Gastrocnemius medialis (tissue), 4 donors: ENCODE measurements at regions not wholly inside any gene's neighbourhood (a gene's known extent, or its start where the extent isn't known, plus 50 kb on each side); places are given as distances from the start of the nearest gene placed in this dataset.

Experiments
- ATAC-seq, 2 donors: fragments of 150-250 bp; one replicate each; pipeline ENCODE4 v1.9.1; 2016
- DNase-seq, 2 donors: peaks; one replicate each; pipeline ENCODE4 v3.0.0-alpha.2; 2019
- H3K27ac ChIP-seq, 4 donors: fragments of 200-600 bp; sonication (generic); 1 replicate in 1 of 4; 2 replicates in 3 of 4; pipeline ENCODE4 v1.5.1; 2016 to 2018; ENCODE audit warnings: mild to moderate bottlenecking in 2 of 4, moderate library complexity in 1 of 4
- H3K27me3 ChIP-seq, 3 donors: fragments of 200-600 bp; sonication (generic) in 2 of 3; 1 replicate in 1 of 3; 2 replicates in 2 of 3; pipeline versions ENCODE4 v1.5.1 to v1.6.0; 2016 to 2019; ENCODE audit warnings: mild to moderate bottlenecking in 1 of 3, moderate library complexity in 1 of 3
- H3K36me3 ChIP-seq, 2 donors: fragments of 200-600 bp; sonication (generic) in 1 of 2; one replicate each; pipeline ENCODE4 v1.5.1; 2017 to 2018
- H3K4me1 ChIP-seq, 2 donors: fragments of 200-600 bp; sonication (generic) in 1 of 2; one replicate each; pipeline ENCODE4 v1.5.1; 2016 to 2017; ENCODE audit warnings: mild to moderate bottlenecking in 2 of 2
- H3K4me3 ChIP-seq, 4 donors: fragments of 200-600 bp; sonication (generic) in 3 of 4; 1 replicate in 1 of 4; 2 replicates in 3 of 4; pipeline ENCODE4 v1.5.1; 2016 to 2019; ENCODE audit warnings: mild to moderate bottlenecking in 2 of 4
- H3K9me3 ChIP-seq, 3 donors: fragments of 200-600 bp; sonication (generic) in 2 of 3; 1 replicate in 1 of 3; 2 replicates in 2 of 3; pipeline ENCODE4 v1.5.1; 2016 to 2019
- CTCF ChIP-seq, 5 experiments: fragments of 450-650 bp in 3 of 5; fragments of 200-600 bp in 2 of 5; sonication (generic) in 2 of 5; IDR thresholded peaks in 4 of 5; conservative IDR thresholded peaks in 1 of 5; 1 replicate in 4 of 5; 2 replicates in 1 of 5; pipeline ENCODE4 v1.5.1; 2016 to 2019; ENCODE audit warnings: antibody characterized with exemption in 5 of 5, mild to moderate bottlenecking in 3 of 5, moderate library complexity in 3 of 5
- POLR2A ChIP-seq, 2 donors: fragments of 450-650 bp; IDR thresholded peaks; one replicate each; pipeline ENCODE4 v1.6.1; 2017; ENCODE audit warnings: antibody characterized with exemption in 2 of 2, mild to moderate bottlenecking in 2 of 2, moderate library complexity in 2 of 2
- in situ Hi-C, 4 donors: fragments of 200-750 bp; cut with MboI; loops; one replicate each; pipeline versions ENCODE4 v1.15.0 to v1.8.0; 2017; ENCODE audit warnings: low sequenced_read_pairs in 4 of 4
- intact Hi-C: fragments of 100-400 bp; cut with DNase I; formaldehyde crosslinking; loops from one replicate; pipeline ENCODE4 v1.15.1; 2023; ENCODE audit warnings: low total_unique reads

DNA sequence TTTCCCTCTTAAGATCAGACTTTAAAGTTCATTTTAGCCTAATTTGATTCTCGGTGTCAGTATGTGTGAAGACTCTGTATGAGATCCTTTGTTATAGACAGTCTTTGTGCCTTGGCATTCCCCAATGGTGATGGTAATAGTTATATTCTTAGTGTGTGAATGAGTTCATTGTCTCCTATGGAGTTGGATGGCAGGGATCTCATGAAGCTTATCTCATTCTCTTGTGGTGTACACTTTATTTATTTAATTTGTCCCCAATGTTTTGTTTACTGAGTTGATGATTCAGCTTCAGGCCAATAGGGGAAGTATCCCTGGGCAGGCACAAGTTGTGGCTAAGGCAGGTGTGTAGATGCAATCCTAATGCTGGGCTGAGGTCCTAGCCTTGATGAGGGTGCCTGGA, 222.0 kb upstream of the DPPA4 start:
- Histone ChIP-seq H3K9me3 (no peaks in the 10 kb centered on the region), H3K36me3 (no peaks in the 10 kb centered on the region), H3K27me3 (no peaks in the 10 kb centered on the region), H3K4me1 (no peaks in the 10 kb centered on the region), H3K27ac (no peak overlapping the region), H3K4me3 (no peak overlapping the region)
- no peak for TF ChIP-seq POLR2A (IDR thresholded peaks at IDR 0.05)
- no peak for TF ChIP-seq CTCF (IDR thresholded peaks at IDR 0.05 in 4 of 5, conservative IDR thresholded peaks at IDR 0.05 in 1 of 5)
- no peak for DNase-seq
- ATAC-seq, result no peak
- intact Hi-C loops (no loop called here), in situ Hi-C loops (no loop called here)

GRCh38 chr3:109563149-109563548, 225.8 kb upstream of the DPPA4 start:
- intact Hi-C loops (no loop called here), in situ Hi-C loops (no loop called here)
- DNase-seq (no peak), ATAC-seq (no peak)
- H3K27ac ChIP-seq, result no peak overlapping the region
- no peak overlapping the region for H3K4me3 ChIP-seq
- TF ChIP-seq POLR2A (IDR thresholded peaks at IDR 0.05), result no peak
- TF ChIP-seq CTCF (IDR thresholded peaks at IDR 0.05 in 4 of 5, conservative IDR thresholded peaks at IDR 0.05 in 1 of 5), result no peak
- no peaks in the 10 kb centered on the region for H3K4me1 ChIP-seq
- H3K27me3 ChIP-seq, result no peaks in the 10 kb centered on the region
- H3K36me3 ChIP-seq, result no peaks in the 10 kb centered on the region
- no peaks in the 10 kb centered on the region for H3K9me3 ChIP-seq

DNA sequence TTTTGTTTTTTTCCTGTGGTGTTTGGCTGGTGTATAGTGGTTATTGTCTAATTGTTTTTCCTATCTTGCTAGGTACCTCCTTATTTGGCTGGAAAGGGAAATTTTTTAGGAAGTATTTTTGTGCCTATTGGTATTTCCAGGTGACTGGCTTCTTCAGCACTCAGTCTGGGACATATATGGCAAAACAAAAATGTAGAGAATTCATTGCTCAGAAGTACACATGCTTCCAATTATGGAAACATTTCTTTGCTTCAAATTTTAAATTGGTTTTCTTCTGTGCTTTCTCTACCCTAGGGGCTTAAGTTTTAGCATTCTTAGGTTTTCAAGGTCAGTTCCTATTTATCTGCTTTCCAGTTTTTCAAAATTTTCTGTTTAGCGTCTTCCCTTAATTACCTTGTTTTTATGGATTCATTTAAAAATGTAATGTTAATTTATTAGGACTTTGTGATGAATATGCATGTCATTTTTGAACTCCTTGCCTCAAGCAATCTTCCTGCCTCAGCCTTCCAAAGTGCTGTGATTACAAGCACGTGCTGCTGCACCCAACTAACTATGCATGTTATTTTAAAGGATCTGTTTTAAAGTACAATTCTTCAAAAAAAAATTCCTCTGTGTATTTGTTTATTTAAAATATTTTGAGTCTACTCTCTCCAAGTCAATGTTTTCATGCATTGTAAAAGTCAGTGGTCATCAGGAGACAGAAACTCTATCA, 231.9 kb upstream of the DPPA4 start:
- H3K4me1 ChIP-seq, result no peaks in the 10 kb centered on the region
- DNase-seq (no peak), ATAC-seq (no peak)
- no peak for TF ChIP-seq POLR2A (IDR thresholded peaks at IDR 0.05)
- TF ChIP-seq CTCF (IDR thresholded peaks at IDR 0.05 in 4 of 5, conservative IDR thresholded peaks at IDR 0.05 in 1 of 5), result no peak
- in situ Hi-C loops (no loop called here), intact Hi-C loops (no loop called here)
- no peak overlapping the region for H3K4me3 ChIP-seq
- no peaks in the 10 kb centered on the region for H3K27me3 ChIP-seq
- H3K27ac ChIP-seq, result no peak overlapping the region
- H3K36me3 ChIP-seq, result no peaks in the 10 kb centered on the region
- H3K9me3 ChIP-seq, result no peaks in the 10 kb centered on the region

- H3K27me3 ChIP-seq, result no peaks in the 10 kb centered on the region
- H3K4me3 ChIP-seq, result no peak overlapping the region
- no peak for DNase-seq
- in situ Hi-C loops, result no loop called here
- no peak overlapping the region for H3K27ac ChIP-seq
- H3K36me3 ChIP-seq, result no peaks in the 10 kb centered on the region
- no peak for ATAC-seq
- intact Hi-C loops, result no loop called here
- TF ChIP-seq POLR2A (IDR thresholded peaks at IDR 0.05) (no peak), CTCF (IDR thresholded peaks at IDR 0.05 in 4 of 5, conservative IDR thresholded peaks at IDR 0.05 in 1 of 5) (no peak)
- no peaks in the 10 kb centered on the region for H3K4me1 ChIP-seq
- H3K9me3 ChIP-seq, result no peaks in the 10 kb centered on the region
Measured at GRCh38 chr3:109570408-109570807, 233.1 kb upstream of the DPPA4 start.

DNA sequence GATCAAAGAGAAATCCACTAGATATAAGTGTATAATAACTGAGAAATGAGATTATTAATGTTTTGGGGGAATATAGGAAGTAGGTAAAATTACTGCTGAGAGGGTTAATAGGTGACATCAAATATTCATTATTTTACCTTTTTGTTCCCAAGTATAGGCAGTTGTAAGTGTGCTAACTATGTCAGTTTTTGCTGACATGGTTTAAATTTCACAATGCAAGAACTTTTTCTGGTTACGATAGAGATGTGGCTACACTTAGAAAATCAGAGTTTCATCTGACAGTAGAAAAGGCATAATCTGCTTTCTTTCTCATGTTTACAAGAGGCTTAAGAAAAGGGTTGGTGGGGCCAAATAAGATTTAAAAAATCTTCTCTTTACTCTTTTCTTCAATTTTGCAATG, 235.0 kb upstream of the DPPA4 start:
- Histone ChIP-seq H3K36me3 (no peaks in the 10 kb centered on the region), H3K27ac (no peak overlapping the region), H3K9me3 (no peaks in the 10 kb centered on the region), H3K27me3 (no peaks in the 10 kb centered on the region), H3K4me3 (no peak overlapping the region), H3K4me1 (no peaks in the 10 kb centered on the region)
- TF ChIP-seq CTCF (IDR thresholded peaks at IDR 0.05 in 4 of 5, conservative IDR thresholded peaks at IDR 0.05 in 1 of 5), result no peak
- no peak for TF ChIP-seq POLR2A (IDR thresholded peaks at IDR 0.05)
- DNase-seq (no peak), ATAC-seq (no peak)
- in situ Hi-C loops, result no loop called here
- intact Hi-C loops, result no loop called here
